PC-9 (cell line): ENCODE measurements at regions not wholly inside any gene's neighbourhood (a gene's known extent, or its start where the extent isn't known, plus 50 kb on each side); places are given as distances from the start of the nearest gene placed in this dataset. TPM values are rescaled to one million over a fixed set of nuclear protein-coding genes. Genes with fewer than 3 reads are reported as not detected.
"Not testable (repeated sequence)": the region's sequence is repeated elsewhere in the genome, so short reads cannot be mapped to it uniquely, and the experiment has no call there.

Source experiments
- BruUV-seq: library from RNA; stranded (reverse); fragments of 400-500 nt; replicated peaks from 2 replicates; lab custom pipeline; 2021; lab: Mats Ljungman, UMichigan
- CTCF ChIA-PET: fragments of 300-600 bp; sonication (Branson Sonifier 250); formaldehyde crosslinking; loops from one replicate; lab custom pipeline; 2022; ENCODE audit warnings: antibody characterized with exemption; lab: Charles Lee
- POLR2A ChIA-PET: fragments of 300-600 bp; sonication (Branson Sonifier 250); formaldehyde crosslinking; loops from one replicate; lab custom pipeline; 2022; ENCODE audit warnings: antibody characterized with exemption; ENCODE audit not compliant: unreplicated experiment; lab: Charles Lee
- DNase-seq, 2 experiments: peaks; one replicate each; pipeline versions ENCODE4 v3.0.0 to v3.0.0-alpha.2; 2015 to 2022; ENCODE audit warnings: mixed read lengths in 1 of 2
- H2AFZ ChIP-seq: fragments of 200-600 bp; sonication (generic); 2 replicates; pipeline ENCODE4 v1.8.1; 2017; ENCODE audit warnings: antibody characterized with exemption
- H3F3A ChIP-seq: fragments of 200-600 bp; sonication (generic); 2 replicates; pipeline ENCODE4 v1.8.1; 2017; ENCODE audit warnings: antibody characterized with exemption, mild to moderate bottlenecking, low read depth; ENCODE audit not compliant: insufficient read depth
- H3K27ac ChIP-seq: fragments of 200-600 bp; sonication (generic); 2 replicates; pipeline ENCODE4 v1.6.1; 2016; ENCODE audit warnings: mixed run types
- H3K27me3 ChIP-seq: fragments of 200-600 bp; sonication (generic); 2 replicates; pipeline ENCODE4 v1.6.1; 2016; ENCODE audit warnings: low read depth, mixed run types; ENCODE audit not compliant: insufficient read depth
- H3K36me3 ChIP-seq: fragments of 200-600 bp; sonication (generic); 2 replicates; pipeline ENCODE4 v1.6.1; 2016; ENCODE audit warnings: low read depth, mixed run types
- H3K4me1 ChIP-seq: fragments of 200-600 bp; sonication (generic); replicated peaks from 2 replicates; pipeline ENCODE4 v1.6.1; 2016; ENCODE audit warnings: mixed run types; ENCODE audit not compliant: insufficient read depth
- H3K4me2 ChIP-seq: fragments of 200-600 bp; sonication (generic); 2 replicates; pipeline ENCODE4 v1.6.1; 2017; ENCODE audit warnings: mixed run types
- H3K4me3 ChIP-seq: fragments of 200-600 bp; sonication (generic); 2 replicates; pipeline ENCODE4 v1.6.1; 2016; ENCODE audit warnings: mixed run types
- H3K79me2 ChIP-seq: fragments of 200-600 bp; sonication (generic); 2 replicates; pipeline ENCODE4 v1.6.1; 2017; ENCODE audit warnings: low read depth, mixed run types
- H3K9me2 ChIP-seq: fragments of 200-600 bp; sonication (generic); 2 replicates; pipeline ENCODE4 v1.8.1; 2017; ENCODE audit warnings: mild to moderate bottlenecking; ENCODE audit not compliant: insufficient read depth
- H3K9me3 ChIP-seq: fragments of 200-600 bp; sonication (generic); 2 replicates; pipeline ENCODE4 v1.8.1; 2016; ENCODE audit warnings: low read depth; ENCODE audit not compliant: insufficient read depth
- H4K20me1 ChIP-seq: fragments of 200-600 bp; sonication (generic); 2 replicates; pipeline ENCODE4 v1.8.1; 2017; ENCODE audit not compliant: insufficient read depth
- CTCF ChIP-seq: fragments of 200-600 bp; sonication (generic); conservative IDR thresholded peaks from 2 replicates; pipeline ENCODE4 v1.6.1; 2017; ENCODE audit warnings: mixed run types, antibody characterized with exemption, mild to moderate bottlenecking, moderate library complexity
- EZH2 ChIP-seq: fragments of 200-600 bp; sonication (generic); IDR thresholded peaks from 2 replicates; pipeline ENCODE4 v1.8.0; 2017; ENCODE audit warnings: antibody characterized with exemption, low read depth
- intact Hi-C: fragments of 100-400 bp; cut with micrococcal nuclease; formaldehyde crosslinking; loops from one replicate; pipeline ENCODE4 v1.10.0; 2022; ENCODE audit not compliant: unreplicated experiment
- microRNA-seq: library from miRNA; unstranded; fragments of <30 nt; microRNA quantifications from one replicate; pipeline ENCODE4 v1.2.0, GENCODE V29; 2021; ENCODE audit warnings: borderline number of aligned reads, borderline replicate concordance

- no peak for TF ChIP-seq CTCF
- no peak for TF ChIP-seq EZH2
- Histone ChIP-seq H3K79me2 (no peaks in the 10 kb centered on the region), H3K9me3 (no peaks in the 10 kb centered on the region; the same call in 1 of the 2 replicates), H3K36me3 (no peaks in the 10 kb centered on the region), H4K20me1 (no peaks in the 10 kb centered on the region), H3K27ac (peak overlapping the region; percentile 48), H3K4me1 (peaks cover 20% of the 10 kb centered on the region), H3K27me3 (no peaks in the 10 kb centered on the region), H2AFZ (no peak overlapping the region), H3K4me3 (no peak overlapping the region), H3K9me2 (no peaks in the 10 kb centered on the region), H3K4me2 (peak overlapping the region; percentile 37), H3F3A (0 out of 2 replicates have a peak, but pooled peaks cover 4% of the 10 kb centered on the region)
- POLR2A ChIA-PET = interaction anchor here (0.6 to 0.7 kb wide), 2 partner anchors 141 to 159 kb away, joined by 3 to 4 read pairs; no protein-coding TSS in a partner anchor
- peak in 1 of 2 experiments; percentile 88 for DNase-seq
- CTCF ChIA-PET = no interaction called here
- BruUV-seq = no TSS peak
- intact Hi-C loops = loop anchor here (5.0 kb wide), 3 partner anchors 57 to 138 kb away; partner anchors contain the start of gene RASA1
These were observed 56.9 kb upstream of the RASA1 start for GRCh38 chr5:87210743-87211142.

GRCh38 chr5:87211676-87212075 lies 56.0 kb upstream of the RASA1 start:
- Histone ChIP-seq H3K9me2 (no peaks in the 10 kb centered on the region), H3K27ac (peak overlapping the region; percentile 48; the same call in 1 of the 2 replicates), H3K4me2 (no peak overlapping the region), H2AFZ (no peak overlapping the region), H3K9me3 (no peaks in the 10 kb centered on the region; the same call in 1 of the 2 replicates), H3K4me1 (peaks cover 20% of the 10 kb centered on the region), H3K36me3 (no peaks in the 10 kb centered on the region), H3K79me2 (no peaks in the 10 kb centered on the region), H3K4me3 (no peak overlapping the region), H4K20me1 (no peaks in the 10 kb centered on the region), H3K27me3 (no peaks in the 10 kb centered on the region), H3F3A (0 out of 2 replicates have a peak, but pooled peaks cover 4% of the 10 kb centered on the region)
- CTCF ChIA-PET = no interaction called here
- no peak for DNase-seq
- intact Hi-C loops = loop anchor here (5.0 kb wide), 3 partner anchors 56 to 139 kb away; partner anchors contain the start of gene RASA1
- no TSS peak for BruUV-seq
- TF ChIP-seq EZH2 (no peak), CTCF (no peak)
- POLR2A ChIA-PET = interaction anchor here (0.6 kb wide), 1 partner anchor 65 kb away, joined by 4 read pairs; no protein-coding TSS in a partner anchor

GRCh38 chr5:87212183-87212582 lies 55.5 kb upstream of the RASA1 start:
- CTCF ChIA-PET, H3F3A ChIP-seq, H2AFZ ChIP-seq, H3K4me2 ChIP-seq, H3K9me3 ChIP-seq, DNase-seq, POLR2A ChIA-PET, H3K79me2 ChIP-seq, H3K36me3 ChIP-seq, H3K9me2 ChIP-seq, BruUV-seq, H3K27ac ChIP-seq, H3K4me3 ChIP-seq, H3K27me3 ChIP-seq, H4K20me1 ChIP-seq: not testable (repeated sequence)
- peaks cover 20% of the 10 kb centered on the region for H3K4me1 ChIP-seq
- intact Hi-C loops = loop anchor here (5.0 kb wide), 3 partner anchors 55 to 140 kb away; partner anchors contain the start of gene RASA1

- H3K4me3 ChIP-seq, BruUV-seq, H3K36me3 ChIP-seq, H4K20me1 ChIP-seq, H3K9me2 ChIP-seq, H3K27me3 ChIP-seq, H2AFZ ChIP-seq, DNase-seq, H3F3A ChIP-seq, H3K79me2 ChIP-seq, H3K9me3 ChIP-seq, CTCF ChIA-PET, H3K27ac ChIP-seq, intact Hi-C loops, H3K4me1 ChIP-seq, H3K4me2 ChIP-seq: not testable (repeated sequence)
- POLR2A ChIA-PET = interaction anchor here (0.7 kb wide), 1 partner anchor 152 kb away, joined by 3 read pairs; no protein-coding TSS in a partner anchor
These were observed 50.2 kb upstream of the RASA1 start for GRCh38 chr5:87217480-87217879.

Small RNA genes lying in the stretch of these regions (microRNA-seq; reads per million reads assigned to microRNA genes)
- not detected for gene MIR4280
